SK-N-SH (cell line): ENCODE measurements at regions not wholly inside any gene's neighbourhood (a gene's known extent, or its start where the extent isn't known, plus 50 kb on each side); places are given as distances from the start of the nearest gene placed in this dataset.

Source experiments
- CTCF ChIA-PET: fragments of 300-600, 350-600 bp; formaldehyde crosslinking; extraction: SDS; loops from one replicate; lab custom pipeline; 2021; lab: Yijun Ruan, JAX
- POLR2A ChIA-PET: fragments of 350-600 bp; sonication (Branson Sonifier 250); formaldehyde crosslinking; extraction: SDS; loops from one replicate; lab custom pipeline; 2020; ENCODE audit warnings: antibody characterized with exemption, inconsistent platforms; lab: Yijun Ruan, JAX
- DNase-seq: peaks from one replicate; pipeline ENCODE4 v3.0.0; 2012
- H2AFZ ChIP-seq: fragments of 200-600 bp; sonication (generic); 2 replicates; pipeline ENCODE4 v1.8.1; 2016; ENCODE audit warnings: antibody characterized with exemption, mild to moderate bottlenecking, low read depth
- H3F3A ChIP-seq: fragments of 200-600 bp; sonication (generic); replicated peaks from 2 replicates; pipeline ENCODE3; 2016; ENCODE audit warnings: antibody characterized with exemption, mild to moderate bottlenecking; ENCODE audit not compliant: insufficient read depth
- H3K27ac ChIP-seq, 2 experiments: fragments of 200-500 bp in 1 of 2; fragments of 200-600 bp in 1 of 2; sonication (Bioruptor generic) in 1 of 2; sonication (generic), shearing (Covaris generic) in 1 of 2; 2 replicates each; pipeline versions ENCODE4 v1.5.1 to v1.6.1; 2014 to 2016; ENCODE audit warnings: low read depth in 2 of 2, inconsistent platforms in 1 of 2, low read length in 1 of 2, mild to moderate bottlenecking in 1 of 2, mixed read lengths in 1 of 2
- H3K27me3 ChIP-seq: fragments of 200-600 bp; sonication (generic), shearing (Covaris generic); 2 replicates; pipeline ENCODE4 v1.6.1; 2016; ENCODE audit warnings: mixed run types; ENCODE audit not compliant: insufficient read depth
- H3K36me3 ChIP-seq, 2 experiments: fragments of 200-500 bp in 1 of 2; fragments of 200-600 bp in 1 of 2; sonication (Bioruptor generic) in 1 of 2; sonication (generic) in 1 of 2; replicated peaks in 1 of 2; 2 replicates each; pipeline versions ENCODE3 to v1.5.1; 2014 to 2016; ENCODE audit warnings: low read length in 1 of 2, mild to moderate bottlenecking in 1 of 2; ENCODE audit not compliant: insufficient read depth in 2 of 2, control insufficient read depth in 1 of 2
- H3K4me1 ChIP-seq, 2 experiments: fragments of 200-500 bp in 1 of 2; fragments of 200-600 bp in 1 of 2; sonication (Bioruptor generic) in 1 of 2; sonication (generic), shearing (Covaris generic) in 1 of 2; 2 replicates each; pipeline versions ENCODE4 v1.5.1 to v1.6.1; 2014 to 2016; ENCODE audit warnings: low read depth in 1 of 2, low read length in 1 of 2, mixed run types in 1 of 2; ENCODE audit not compliant: insufficient read depth in 2 of 2, control insufficient read depth in 1 of 2
- H3K4me2 ChIP-seq: fragments of 200-600 bp; sonication (generic), shearing (Covaris generic); 2 replicates; pipeline ENCODE4 v1.6.1; 2017; ENCODE audit warnings: mixed run types
- H3K4me3 ChIP-seq, 2 experiments: fragments of 200-500 bp in 1 of 2; fragments of 200-600 bp in 1 of 2; sonication (Bioruptor generic) in 1 of 2; sonication (generic), shearing (Covaris generic) in 1 of 2; 2 replicates each; pipeline versions ENCODE4 v1.5.1 to v1.8.1; 2014 to 2016; ENCODE audit warnings: low read depth in 2 of 2, inconsistent platforms in 1 of 2, low read length in 1 of 2, mild to moderate bottlenecking in 1 of 2, mixed read lengths in 1 of 2, moderate library complexity in 1 of 2
- H3K79me2 ChIP-seq: fragments of 200-600 bp; sonication (generic); 2 replicates; pipeline ENCODE4 v1.8.1; 2017; ENCODE audit warnings: mild to moderate bottlenecking; ENCODE audit not compliant: insufficient read depth
- H3K9ac ChIP-seq: fragments of 200-600 bp; sonication (generic); 2 replicates; pipeline ENCODE4 v1.6.1; 2017; ENCODE audit warnings: mixed run types
- H3K9me2 ChIP-seq: fragments of 200-600 bp; sonication (generic); 2 replicates; pipeline ENCODE4 v1.6.1; 2017; ENCODE audit warnings: mixed run types
- H3K9me3 ChIP-seq: fragments of 200-600 bp; sonication (generic); 2 replicates; pipeline ENCODE4 v1.6.1; 2017; ENCODE audit warnings: mixed run types, mild to moderate bottlenecking, moderate library complexity
- H4K20me1 ChIP-seq: fragments of 200-600 bp; sonication (generic); 2 replicates; pipeline ENCODE4 v1.6.1; 2017; ENCODE audit warnings: mild to moderate bottlenecking, mixed run types; ENCODE audit not compliant: insufficient read depth
- CHD2 ChIP-seq: fragments of 150-350 bp; IDR thresholded peaks from 2 replicates; pipeline ENCODE4 v1.6.1; 2018; ENCODE audit warnings: low read length; ENCODE audit not compliant: partially characterized antibody
- EP300 ChIP-seq, 2 experiments: IDR thresholded peaks; 2 replicates each; pipeline versions ENCODE4 v1.4.0 to v1.6.1; 2012; ENCODE audit warnings: borderline replicate concordance in 1 of 2, low read depth in 1 of 2, low read length in 1 of 2
- EZH2phosphoT487 ChIP-seq: fragments of 200-600 bp; sonication (generic); IDR thresholded peaks from 2 replicates; pipeline ENCODE4 v1.6.1; 2017; ENCODE audit warnings: low read depth, mixed run types, mild to moderate bottlenecking, antibody characterized with exemption, moderate library complexity, borderline replicate concordance
- WGBS: methylation state at CpG from one replicate; pipeline ENCODE4 v1.1.6; 2017; ENCODE audit warnings: low lambda C conversion rate; 5-methylcytosine and 5-hydroxymethylcytosine counted together
- TF ChIP-seq, protein P1 (sequence below): fragments of 200-600 bp; sonication (generic); IDR thresholded peaks from 2 replicates; pipeline ENCODE4 v1.6.1; 2017; ENCODE audit warnings: antibody characterized with exemption, mild to moderate bottlenecking, moderate library complexity
- TF ChIP-seq, protein P2 (sequence below): IDR thresholded peaks from 2 replicates; pipeline ENCODE4 v1.4.0; 2012; ENCODE audit warnings: low read depth, borderline replicate concordance
- TF ChIP-seq, protein P3 (sequence below): IDR thresholded peaks from 2 replicates; pipeline ENCODE4 v1.6.1; 2012; ENCODE audit warnings: mild to moderate bottlenecking, low read depth, low read length, moderate library complexity
- TF ChIP-seq, protein P4 (sequence below): IDR thresholded peaks from 2 replicates; pipeline ENCODE4; 2012

DNA sequence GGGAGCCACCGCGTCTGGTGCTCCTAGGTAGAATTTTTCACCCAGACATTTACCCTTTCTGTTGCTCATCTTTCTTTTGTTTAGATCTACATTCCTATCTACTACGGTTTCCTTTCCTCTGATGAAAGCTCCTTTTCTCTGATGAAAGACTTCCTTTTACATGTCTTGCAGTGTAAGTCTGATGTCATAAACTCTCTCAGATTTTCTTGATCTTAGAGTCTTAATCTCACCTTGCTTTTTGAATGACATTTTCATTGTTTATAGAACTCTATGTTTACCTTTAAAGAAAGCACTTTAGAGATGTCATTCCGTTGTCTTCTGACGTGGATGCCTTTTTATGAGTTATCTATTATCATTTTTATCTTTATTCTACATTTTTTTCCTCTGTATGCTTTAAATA lies 171.8 kb upstream of the MTPN start:
- Histone ChIP-seq H3F3A (no peaks in the 10 kb centered on the region), H3K4me1 (peaks cover 0 to 3% of the 10 kb centered on the region in 2 experiments; a peak in 2 of 4 replicates), H3K4me2 (no peak overlapping the region), H3K27ac (no peak overlapping the region), H3K27me3 (no peaks in the 10 kb centered on the region), H3K4me3 (no peak overlapping the region), H3K9me2 (no peaks in the 10 kb centered on the region), H3K79me2 (no peaks in the 10 kb centered on the region), H3K36me3 (no peaks in the 10 kb centered on the region), H3K9ac (no peak overlapping the region), H3K9me3 (no peaks in the 10 kb centered on the region), H4K20me1 (no peaks in the 10 kb centered on the region)
- DNase-seq = no peak
- ChIA-PET POLR2A (no interaction called here), CTCF (interaction anchor here (0.7 kb wide), 1 partner anchor 20 kb away, joined by 3 read pairs; no protein-coding TSS in a partner anchor)
- WGBS = 61% methylated on average over 5 of the region's 5 CpGs
- TF ChIP-seq EZH2phosphoT487 (no peak), CHD2 (no peak), EP300 (IDR thresholded peaks at IDR 0.05; ENCODE audit: borderline replicate concordance in 1 of 2, low read depth in 1 of 2, low read length in 1 of 2) (no peak)
- TF ChIP-seq, protein P1, sequence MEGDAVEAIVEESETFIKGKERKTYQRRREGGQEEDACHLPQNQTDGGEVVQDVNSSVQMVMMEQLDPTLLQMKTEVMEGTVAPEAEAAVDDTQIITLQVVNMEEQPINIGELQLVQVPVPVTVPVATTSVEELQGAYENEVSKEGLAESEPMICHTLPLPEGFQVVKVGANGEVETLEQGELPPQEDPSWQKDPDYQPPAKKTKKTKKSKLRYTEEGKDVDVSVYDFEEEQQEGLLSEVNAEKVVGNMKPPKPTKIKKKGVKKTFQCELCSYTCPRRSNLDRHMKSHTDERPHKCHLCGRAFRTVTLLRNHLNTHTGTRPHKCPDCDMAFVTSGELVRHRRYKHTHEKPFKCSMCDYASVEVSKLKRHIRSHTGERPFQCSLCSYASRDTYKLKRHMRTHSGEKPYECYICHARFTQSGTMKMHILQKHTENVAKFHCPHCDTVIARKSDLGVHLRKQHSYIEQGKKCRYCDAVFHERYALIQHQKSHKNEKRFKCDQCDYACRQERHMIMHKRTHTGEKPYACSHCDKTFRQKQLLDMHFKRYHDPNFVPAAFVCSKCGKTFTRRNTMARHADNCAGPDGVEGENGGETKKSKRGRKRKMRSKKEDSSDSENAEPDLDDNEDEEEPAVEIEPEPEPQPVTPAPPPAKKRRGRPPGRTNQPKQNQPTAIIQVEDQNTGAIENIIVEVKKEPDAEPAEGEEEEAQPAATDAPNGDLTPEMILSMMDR = no peak
- TF ChIP-seq, protein P2, sequence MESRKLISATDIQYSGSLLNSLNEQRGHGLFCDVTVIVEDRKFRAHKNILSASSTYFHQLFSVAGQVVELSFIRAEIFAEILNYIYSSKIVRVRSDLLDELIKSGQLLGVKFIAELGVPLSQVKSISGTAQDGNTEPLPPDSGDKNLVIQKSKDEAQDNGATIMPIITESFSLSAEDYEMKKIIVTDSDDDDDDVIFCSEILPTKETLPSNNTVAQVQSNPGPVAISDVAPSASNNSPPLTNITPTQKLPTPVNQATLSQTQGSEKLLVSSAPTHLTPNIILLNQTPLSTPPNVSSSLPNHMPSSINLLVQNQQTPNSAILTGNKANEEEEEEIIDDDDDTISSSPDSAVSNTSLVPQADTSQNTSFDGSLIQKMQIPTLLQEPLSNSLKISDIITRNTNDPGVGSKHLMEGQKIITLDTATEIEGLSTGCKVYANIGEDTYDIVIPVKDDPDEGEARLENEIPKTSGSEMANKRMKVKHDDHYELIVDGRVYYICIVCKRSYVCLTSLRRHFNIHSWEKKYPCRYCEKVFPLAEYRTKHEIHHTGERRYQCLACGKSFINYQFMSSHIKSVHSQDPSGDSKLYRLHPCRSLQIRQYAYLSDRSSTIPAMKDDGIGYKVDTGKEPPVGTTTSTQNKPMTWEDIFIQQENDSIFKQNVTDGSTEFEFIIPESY = no peak
- TF ChIP-seq, protein P3, sequence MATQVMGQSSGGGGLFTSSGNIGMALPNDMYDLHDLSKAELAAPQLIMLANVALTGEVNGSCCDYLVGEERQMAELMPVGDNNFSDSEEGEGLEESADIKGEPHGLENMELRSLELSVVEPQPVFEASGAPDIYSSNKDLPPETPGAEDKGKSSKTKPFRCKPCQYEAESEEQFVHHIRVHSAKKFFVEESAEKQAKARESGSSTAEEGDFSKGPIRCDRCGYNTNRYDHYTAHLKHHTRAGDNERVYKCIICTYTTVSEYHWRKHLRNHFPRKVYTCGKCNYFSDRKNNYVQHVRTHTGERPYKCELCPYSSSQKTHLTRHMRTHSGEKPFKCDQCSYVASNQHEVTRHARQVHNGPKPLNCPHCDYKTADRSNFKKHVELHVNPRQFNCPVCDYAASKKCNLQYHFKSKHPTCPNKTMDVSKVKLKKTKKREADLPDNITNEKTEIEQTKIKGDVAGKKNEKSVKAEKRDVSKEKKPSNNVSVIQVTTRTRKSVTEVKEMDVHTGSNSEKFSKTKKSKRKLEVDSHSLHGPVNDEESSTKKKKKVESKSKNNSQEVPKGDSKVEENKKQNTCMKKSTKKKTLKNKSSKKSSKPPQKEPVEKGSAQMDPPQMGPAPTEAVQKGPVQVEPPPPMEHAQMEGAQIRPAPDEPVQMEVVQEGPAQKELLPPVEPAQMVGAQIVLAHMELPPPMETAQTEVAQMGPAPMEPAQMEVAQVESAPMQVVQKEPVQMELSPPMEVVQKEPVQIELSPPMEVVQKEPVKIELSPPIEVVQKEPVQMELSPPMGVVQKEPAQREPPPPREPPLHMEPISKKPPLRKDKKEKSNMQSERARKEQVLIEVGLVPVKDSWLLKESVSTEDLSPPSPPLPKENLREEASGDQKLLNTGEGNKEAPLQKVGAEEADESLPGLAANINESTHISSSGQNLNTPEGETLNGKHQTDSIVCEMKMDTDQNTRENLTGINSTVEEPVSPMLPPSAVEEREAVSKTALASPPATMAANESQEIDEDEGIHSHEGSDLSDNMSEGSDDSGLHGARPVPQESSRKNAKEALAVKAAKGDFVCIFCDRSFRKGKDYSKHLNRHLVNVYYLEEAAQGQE = no peak
- TF ChIP-seq, protein P4, sequence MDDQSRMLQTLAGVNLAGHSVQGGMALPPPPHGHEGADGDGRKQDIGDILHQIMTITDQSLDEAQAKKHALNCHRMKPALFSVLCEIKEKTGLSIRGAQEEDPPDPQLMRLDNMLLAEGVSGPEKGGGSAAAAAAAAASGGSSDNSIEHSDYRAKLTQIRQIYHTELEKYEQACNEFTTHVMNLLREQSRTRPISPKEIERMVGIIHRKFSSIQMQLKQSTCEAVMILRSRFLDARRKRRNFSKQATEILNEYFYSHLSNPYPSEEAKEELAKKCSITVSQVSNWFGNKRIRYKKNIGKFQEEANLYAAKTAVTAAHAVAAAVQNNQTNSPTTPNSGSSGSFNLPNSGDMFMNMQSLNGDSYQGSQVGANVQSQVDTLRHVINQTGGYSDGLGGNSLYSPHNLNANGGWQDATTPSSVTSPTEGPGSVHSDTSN = no peak
- TF ChIP-seq, all 33 proteins: peak for 0
- H2AFZ ChIP-seq = no peak overlapping the region
